Stromal cell of bone marrow (primary cell): ENCODE measurements at regions not wholly inside any gene's neighbourhood (a gene's known extent, or its start where the extent isn't known, plus 50 kb on each side); places are given as distances from the start of the nearest gene placed in this dataset.

Source experiments
- DNase-seq: peaks from one replicate; pipeline ENCODE4 v3.0.0-alpha.2; 2012; ENCODE audit warnings: low read depth

GRCh38 chr16:80418517-80419355 lies 122.1 kb upstream of the DYNLRB2 start:
- DNase-seq: no peak

- no peak for DNase-seq
These were observed 123.0 kb upstream of the DYNLRB2 start for GRCh38 chr16:80417706-80418271.

GRCh38 chr16:80408014-80408413 lies 132.8 kb upstream of the DYNLRB2 start:
- DNase-seq: no peak

GRCh38 chr16:80407265-80407987 lies 133.4 kb upstream of the DYNLRB2 start:
- DNase-seq: no peak

GRCh38 chr16:80404847-80405246 lies 135.9 kb upstream of the DYNLRB2 start:
- no peak for DNase-seq

- DNase-seq: no peak
These were observed 136.9 kb upstream of the DYNLRB2 start for GRCh38 chr16:80403894-80404293.

- DNase-seq: no peak
These were observed 149.8 kb upstream of the DYNLRB2 start for GRCh38 chr16:80390871-80391489.

- no peak for DNase-seq
These were observed 150.7 kb upstream of the DYNLRB2 start for GRCh38 chr16:80390046-80390445.

GRCh38 chr16:80389338-80389737 lies 151.5 kb upstream of the DYNLRB2 start:
- DNase-seq: no peak

GRCh38 chr16:80387318-80387921 lies 153.4 kb upstream of the DYNLRB2 start:
- DNase-seq: no peak

- no peak for DNase-seq
These were observed 155.9 kb upstream of the DYNLRB2 start for GRCh38 chr16:80384862-80385261.

- no peak for DNase-seq
These were observed 160.3 kb upstream of the DYNLRB2 start for GRCh38 chr16:80380514-80380913.

- DNase-seq: no peak
These were observed 163.5 kb upstream of the DYNLRB2 start for GRCh38 chr16:80377096-80377956.

- DNase-seq: no peak
These were observed 164.8 kb upstream of the DYNLRB2 start for GRCh38 chr16:80375973-80376372.

- DNase-seq: no peak
These were observed 165.3 kb upstream of the DYNLRB2 start for GRCh38 chr16:80375513-80375912.

GRCh38 chr16:80372341-80372740 lies 168.5 kb upstream of the DYNLRB2 start:
- DNase-seq: no peak

GRCh38 chr16:80369138-80369958 lies 171.4 kb upstream of the DYNLRB2 start:
- peak; percentile 39 for DNase-seq

- no peak for DNase-seq
These were observed 173.6 kb upstream of the DYNLRB2 start for GRCh38 chr16:80367037-80367658.

- no peak for DNase-seq
These were observed 174.8 kb upstream of the DYNLRB2 start for GRCh38 chr16:80366023-80366422.

- DNase-seq: no peak
These were observed 178.0 kb upstream of the DYNLRB2 start for GRCh38 chr16:80362816-80363215.
